Thyroid gland (tissue), 4 donors: ENCODE measurements at regions not wholly inside any gene's neighbourhood (a gene's known extent, or its start where the extent isn't known, plus 50 kb on each side); places are given as distances from the start of the nearest gene placed in this dataset.

ENCODE experiments used
- DNase-seq, 2 donors: peaks; one replicate each; pipeline ENCODE4 v3.0.0-alpha.2; 2019
- H3K27ac ChIP-seq, 3 donors: fragments of 200-600 bp; sonication (generic); 1 replicate in 2 of 3; 2 replicates in 1 of 3; pipeline ENCODE4 v1.5.1; 2016 to 2019; ENCODE audit warnings: mild to moderate bottlenecking in 1 of 3, moderate library complexity in 1 of 3
- H3K27me3 ChIP-seq: fragments of 200-600 bp; sonication (generic); one replicate; pipeline ENCODE4 v1.5.1; 2019
- H3K36me3 ChIP-seq, 2 donors: fragments of 200-600 bp; sonication (generic); one replicate each; pipeline ENCODE4 v1.5.1; 2016 to 2019
- H3K4me1 ChIP-seq, 2 donors: fragments of 200-600 bp; sonication (generic); one replicate each; pipeline ENCODE4 v1.5.1; 2017 to 2019
- H3K4me3 ChIP-seq, 3 donors: fragments of 200-600 bp; sonication (generic); replicated peaks in 1 of 3; 1 replicate in 2 of 3; 2 replicates in 1 of 3; pipeline ENCODE4 v1.5.1; 2016; ENCODE audit warnings: mild to moderate bottlenecking in 1 of 3
- H3K9me3 ChIP-seq: fragments of 200-600 bp; sonication (generic); one replicate; pipeline ENCODE4 v1.5.1; 2017
- CTCF ChIP-seq, 6 experiments: fragments of 200-600 bp in 3 of 6; fragments of 450-650 bp in 3 of 6; sonication (generic) in 3 of 6; IDR thresholded peaks; one replicate each; pipeline ENCODE4 v1.5.1; 2016 to 2019; ENCODE audit warnings: antibody characterized with exemption in 6 of 6, mild to moderate bottlenecking in 2 of 6, inconsistent platforms in 1 of 6, moderate library complexity in 1 of 6
- POLR2A ChIP-seq, 2 donors: fragments of 450-650 bp; IDR thresholded peaks; one replicate each; pipeline ENCODE4 v1.6.1; 2017; ENCODE audit warnings: antibody characterized with exemption in 2 of 2, mild to moderate bottlenecking in 2 of 2, moderate library complexity in 1 of 2
- WGBS, 2 donors: methylation state at CpG; one replicate each; pipeline ENCODE4 v1.1.5; 2017; 5-methylcytosine and 5-hydroxymethylcytosine counted together
- intact Hi-C: fragments of 100-400 bp; cut with DNase I; formaldehyde crosslinking; loops from one replicate; pipeline ENCODE4 v1.15.1; 2023

GRCh38 chr12:84676787-84677186, 235.8 kb downstream of the SLC6A15 start:
- H3K27me3 ChIP-seq, result no peaks in the 10 kb centered on the region
- H3K36me3 ChIP-seq, result no peaks in the 10 kb centered on the region
- no peaks in the 10 kb centered on the region for H3K9me3 ChIP-seq
- DNase-seq, result no peak
- H3K27ac ChIP-seq, result no peak overlapping the region
- TF ChIP-seq POLR2A (IDR thresholded peaks at IDR 0.05), result no peak
- no peak for TF ChIP-seq CTCF (IDR thresholded peaks at IDR 0.05)
- H3K4me1 ChIP-seq, result no peaks in the 10 kb centered on the region
- intact Hi-C loops, result no loop called here
- no peak overlapping the region for H3K4me3 ChIP-seq

- no peak overlapping the region for H3K4me3 ChIP-seq
- H3K36me3 ChIP-seq, result no peaks in the 10 kb centered on the region
- DNase-seq, result no peak
- TF ChIP-seq CTCF (IDR thresholded peaks at IDR 0.05), result no peak
- no peak for TF ChIP-seq POLR2A (IDR thresholded peaks at IDR 0.05)
- H3K4me1 ChIP-seq, result no peaks in the 10 kb centered on the region
- intact Hi-C loops, result no loop called here
- no peaks in the 10 kb centered on the region for H3K9me3 ChIP-seq
- no peaks in the 10 kb centered on the region for H3K27me3 ChIP-seq
- no peak overlapping the region for H3K27ac ChIP-seq
These were observed 250.8 kb downstream of the SLC6A15 start for GRCh38 chr12:84661786-84662185.

GRCh38 chr12:84660139-84660538, 252.5 kb downstream of the SLC6A15 start:
- no peak for DNase-seq
- Histone ChIP-seq H3K36me3 (no peaks in the 10 kb centered on the region), H3K4me1 (no peaks in the 10 kb centered on the region), H3K27me3 (no peaks in the 10 kb centered on the region), H3K4me3 (no peak overlapping the region), H3K27ac (no peak overlapping the region), H3K9me3 (no peaks in the 10 kb centered on the region)
- TF ChIP-seq POLR2A (IDR thresholded peaks at IDR 0.05) (no peak), CTCF (IDR thresholded peaks at IDR 0.05) (no peak)
- intact Hi-C loops, result no loop called here
- 64 to 81% methylated on average over 1 of the region's 1 CpG for WGBS, 2 donors

GRCh38 chr12:84658877-84659276, 253.7 kb downstream of the SLC6A15 start:
- no peak overlapping the region for H3K4me3 ChIP-seq
- no peaks in the 10 kb centered on the region for H3K36me3 ChIP-seq
- no peaks in the 10 kb centered on the region for H3K9me3 ChIP-seq
- H3K4me1 ChIP-seq, result no peaks in the 10 kb centered on the region
- TF ChIP-seq CTCF (IDR thresholded peaks at IDR 0.05) (no peak), POLR2A (IDR thresholded peaks at IDR 0.05) (no peak)
- no peak for DNase-seq
- no peak overlapping the region for H3K27ac ChIP-seq
- H3K27me3 ChIP-seq, result no peaks in the 10 kb centered on the region
- WGBS, 2 donors, result 56 to 68% methylated on average over 2 of the region's 2 CpGs
- intact Hi-C loops, result no loop called here

GRCh38 chr12:84656705-84657104, 255.9 kb downstream of the SLC6A15 start:
- Histone ChIP-seq H3K9me3 (no peaks in the 10 kb centered on the region), H3K27me3 (no peaks in the 10 kb centered on the region), H3K36me3 (no peaks in the 10 kb centered on the region), H3K4me3 (no peak overlapping the region), H3K27ac (no peak overlapping the region), H3K4me1 (no peaks in the 10 kb centered on the region)
- intact Hi-C loops, result no loop called here
- TF ChIP-seq POLR2A (IDR thresholded peaks at IDR 0.05), result no peak
- no peak for TF ChIP-seq CTCF (IDR thresholded peaks at IDR 0.05)
- DNase-seq, result no peak
- 49 to 58% methylated on average over 3 of the region's 3 CpGs for WGBS, 2 donors
